Suprapubic skin (tissue), 4 donors: ENCODE measurements at regions not wholly inside any gene's neighbourhood (a gene's known extent, or its start where the extent isn't known, plus 50 kb on each side); places are given as distances from the start of the nearest gene placed in this dataset.

Experiments
- CTCF ChIP-seq, 2 donors: fragments of 200-600 bp in 1 of 2; fragments of 450-650 bp in 1 of 2; sonication (generic) in 1 of 2; IDR thresholded peaks; one replicate each; pipeline ENCODE4 v1.5.1; 2016 to 2019; ENCODE audit warnings: antibody characterized with exemption in 2 of 2, mild to moderate bottlenecking in 1 of 2, moderate library complexity in 1 of 2
- POLR2A ChIP-seq, 2 donors: fragments of 450-650 bp; IDR thresholded peaks; one replicate each; pipeline ENCODE4 v1.6.1; 2017; ENCODE audit warnings: antibody characterized with exemption in 2 of 2, mild to moderate bottlenecking in 2 of 2, moderate library complexity in 2 of 2
- POLR2AphosphoS5 ChIP-seq, 3 donors: sonication (generic); formaldehyde crosslinking; IDR thresholded peaks; one replicate each; pipeline ENCODE4 v1.6.1; 2017; ENCODE audit warnings: antibody characterized with exemption in 3 of 3

- TF ChIP-seq CTCF (IDR thresholded peaks at IDR 0.05) (no peak), POLR2A (IDR thresholded peaks at IDR 0.05) (no peak), POLR2AphosphoS5 (IDR thresholded peaks at IDR 0.05) (no peak)
Observed at GRCh38 chr6:15819841-15820240, 157.0 kb upstream of the DTNBP1 start.
